HEK293T (cell line): ENCODE measurements at regions not wholly inside any gene's neighbourhood (a gene's known extent, or its start where the extent isn't known, plus 50 kb on each side); places are given as distances from the start of the nearest gene placed in this dataset.

Source experiments
- HDGF ChIP-seq: fragments of 450-650 bp; IDR thresholded peaks from 2 replicates; pipeline ENCODE4 v1.6.1; 2017; ENCODE audit warnings: antibody characterized with exemption, borderline replicate concordance
- L3MBTL2 ChIP-seq: fragments of 450-650 bp; conservative IDR thresholded peaks from 2 replicates; pipeline ENCODE4 v1.6.1; 2016; ENCODE audit warnings: mild to moderate bottlenecking
- SP1 ChIP-seq: fragments of 450-650 bp; IDR thresholded peaks from 2 replicates; pipeline ENCODE4 v1.6.1; 2017
- SUZ12 ChIP-seq: fragments of 450-650 bp; IDR thresholded peaks from 2 replicates; pipeline ENCODE4 v1.6.1; 2016; ENCODE audit warnings: mild to moderate bottlenecking

DNA sequence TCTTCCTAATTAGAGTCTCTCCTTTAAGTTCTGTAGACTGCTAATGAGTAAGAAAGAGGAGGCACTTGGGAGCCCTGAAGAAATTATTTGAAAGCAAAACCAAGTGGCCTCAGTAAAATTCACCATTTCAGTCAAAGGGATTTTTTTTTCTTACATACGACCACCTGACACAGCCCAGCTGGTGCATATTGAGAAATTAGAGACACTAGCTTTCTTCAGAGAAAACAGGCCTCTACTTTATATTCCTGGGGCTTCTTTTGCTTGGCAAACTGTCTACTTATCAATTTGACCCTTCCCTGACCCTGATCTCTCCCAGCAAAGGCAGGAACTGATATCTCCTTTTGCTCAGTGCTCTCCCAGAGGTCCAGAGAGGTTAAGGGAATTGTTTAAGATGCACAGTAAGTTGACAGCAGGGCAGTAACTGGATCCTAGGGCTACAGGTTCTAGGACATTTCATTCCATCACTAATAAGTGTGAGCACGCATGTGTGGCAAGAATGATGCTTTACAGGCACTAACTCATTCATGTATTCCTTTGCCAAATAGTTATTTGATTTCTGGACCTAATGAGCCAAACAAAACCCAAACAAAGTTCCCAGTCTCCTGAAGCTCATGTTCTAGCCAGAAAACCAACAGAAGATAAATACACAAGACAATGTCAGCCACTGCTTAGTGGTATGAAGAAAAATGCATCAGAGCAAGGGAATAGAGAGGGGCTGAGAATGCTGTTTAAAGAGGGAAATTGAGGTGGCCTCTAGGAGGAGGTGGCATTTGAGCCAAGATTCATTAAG lies 467.6 kb downstream of the SOX6 start:
- TF ChIP-seq SP1 (no peak), SUZ12 (no peak), L3MBTL2 (no peak), HDGF (no peak)
